ENCODE measurements at regions not wholly inside any gene's neighbourhood (a gene's known extent, or its start where the extent isn't known, plus 50 kb on each side); places are given as distances from the start of the nearest gene placed in this dataset.

- no TSS peak for BruUV-seq (replicated peaks)
- H3K36me3 ChIP-seq (ENCODE audit: control insufficient read depth, insufficient read depth, low read length) = no peaks in the 10 kb centered on the region
- TF ChIP-seq POLR2AphosphoS5 (IDR thresholded peaks at IDR 0.05; ENCODE audit: low read depth, low read length) = no peak
- no peak for TF ChIP-seq TCF7L2 (IDR thresholded peaks at IDR 0.05; ENCODE audit: low read depth, low read length)
- TF ChIP-seq REST (IDR thresholded peaks at IDR 0.05; ENCODE audit: insufficient read depth in 1 of 2, low read depth in 2 of 2, low read length in 1 of 2) = no peak
- TF ChIP-seq, protein P1, sequence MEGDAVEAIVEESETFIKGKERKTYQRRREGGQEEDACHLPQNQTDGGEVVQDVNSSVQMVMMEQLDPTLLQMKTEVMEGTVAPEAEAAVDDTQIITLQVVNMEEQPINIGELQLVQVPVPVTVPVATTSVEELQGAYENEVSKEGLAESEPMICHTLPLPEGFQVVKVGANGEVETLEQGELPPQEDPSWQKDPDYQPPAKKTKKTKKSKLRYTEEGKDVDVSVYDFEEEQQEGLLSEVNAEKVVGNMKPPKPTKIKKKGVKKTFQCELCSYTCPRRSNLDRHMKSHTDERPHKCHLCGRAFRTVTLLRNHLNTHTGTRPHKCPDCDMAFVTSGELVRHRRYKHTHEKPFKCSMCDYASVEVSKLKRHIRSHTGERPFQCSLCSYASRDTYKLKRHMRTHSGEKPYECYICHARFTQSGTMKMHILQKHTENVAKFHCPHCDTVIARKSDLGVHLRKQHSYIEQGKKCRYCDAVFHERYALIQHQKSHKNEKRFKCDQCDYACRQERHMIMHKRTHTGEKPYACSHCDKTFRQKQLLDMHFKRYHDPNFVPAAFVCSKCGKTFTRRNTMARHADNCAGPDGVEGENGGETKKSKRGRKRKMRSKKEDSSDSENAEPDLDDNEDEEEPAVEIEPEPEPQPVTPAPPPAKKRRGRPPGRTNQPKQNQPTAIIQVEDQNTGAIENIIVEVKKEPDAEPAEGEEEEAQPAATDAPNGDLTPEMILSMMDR (IDR thresholded peaks at IDR 0.05) = no peak
- TF ChIP-seq SIN3A (IDR thresholded peaks at IDR 0.05; ENCODE audit: borderline replicate concordance, insufficient read depth, low read depth, low read length) = no peak
- CTCF ChIA-PET = interaction anchor here (0.5 kb wide), 1 partner anchor 1189 kb away, joined by 3 read pairs; no protein-coding TSS in a partner anchor
- intact Hi-C loops (cut with micrococcal nuclease; ENCODE audit: unreplicated experiment) = no loop called here
- no peak for ATAC-seq
- POLR2A ChIA-PET = no interaction called here
- no peaks in the 10 kb centered on the region for H3K27me3 ChIP-seq (ENCODE audit: control insufficient read depth, insufficient read depth, low read length)
- H3K27ac ChIP-seq (ENCODE audit: low read length) = no peak overlapping the region
- in situ Hi-C loops (cut with HindIII; ENCODE audit: low pct_unique_long_range_greater_than_20kb, low sequenced_read_pairs) = no loop called here
- no peak for DNase-seq (ENCODE audit: low read depth, low spot score)
- no peaks in the 10 kb centered on the region for H3K4me1 ChIP-seq (ENCODE audit: control insufficient read depth, insufficient read depth, low read length)
- no peak overlapping the region for H3K4me3 ChIP-seq (ENCODE audit: low read depth in 2 of 2, low read length in 2 of 2)
- H3K9me3 ChIP-seq (ENCODE audit: control insufficient read depth, insufficient read depth, low read depth, low read length) = no peaks in the 10 kb centered on the region
These were observed 79.2 kb upstream of the MRPS30 start for GRCh38 chr5:44729536-44729935.

- Histone ChIP-seq H3K9me3 (ENCODE audit: control insufficient read depth, insufficient read depth, low read depth, low read length) (no peaks in the 10 kb centered on the region), H3K27me3 (ENCODE audit: control insufficient read depth, insufficient read depth, low read length) (no peaks in the 10 kb centered on the region), H3K4me3 (ENCODE audit: low read depth in 2 of 2, low read length in 2 of 2) (no peak overlapping the region), H3K36me3 (ENCODE audit: control insufficient read depth, insufficient read depth, low read length) (no peaks in the 10 kb centered on the region), H3K4me1 (ENCODE audit: control insufficient read depth, insufficient read depth, low read length) (no peaks in the 10 kb centered on the region), H3K27ac (ENCODE audit: low read length) (no peak overlapping the region)
- no peak for ATAC-seq
- ChIA-PET POLR2A (no interaction called here), CTCF (no interaction called here)
- in situ Hi-C loops (cut with HindIII; ENCODE audit: low pct_unique_long_range_greater_than_20kb, low sequenced_read_pairs) = no loop called here
- BruUV-seq (replicated peaks) = no TSS peak
- no peak for DNase-seq (ENCODE audit: low read depth, low spot score)
- intact Hi-C loops (cut with micrococcal nuclease; ENCODE audit: unreplicated experiment) = no loop called here
- TF ChIP-seq REST (IDR thresholded peaks at IDR 0.05; ENCODE audit: insufficient read depth in 1 of 2, low read depth in 2 of 2, low read length in 1 of 2) (no peak), TCF7L2 (IDR thresholded peaks at IDR 0.05; ENCODE audit: low read depth, low read length) (no peak), POLR2AphosphoS5 (IDR thresholded peaks at IDR 0.05; ENCODE audit: low read depth, low read length) (no peak)
- TF ChIP-seq, protein P1 (IDR thresholded peaks at IDR 0.05) = no peak
These were observed 81.6 kb upstream of the MRPS30 start for GRCh38 chr5:44727100-44727499.
